ENCODE measurements at regions not wholly inside any gene's neighbourhood (a gene's known extent, or its start where the extent isn't known, plus 50 kb on each side); places are given as distances from the start of the nearest gene placed in this dataset.

DNA sequence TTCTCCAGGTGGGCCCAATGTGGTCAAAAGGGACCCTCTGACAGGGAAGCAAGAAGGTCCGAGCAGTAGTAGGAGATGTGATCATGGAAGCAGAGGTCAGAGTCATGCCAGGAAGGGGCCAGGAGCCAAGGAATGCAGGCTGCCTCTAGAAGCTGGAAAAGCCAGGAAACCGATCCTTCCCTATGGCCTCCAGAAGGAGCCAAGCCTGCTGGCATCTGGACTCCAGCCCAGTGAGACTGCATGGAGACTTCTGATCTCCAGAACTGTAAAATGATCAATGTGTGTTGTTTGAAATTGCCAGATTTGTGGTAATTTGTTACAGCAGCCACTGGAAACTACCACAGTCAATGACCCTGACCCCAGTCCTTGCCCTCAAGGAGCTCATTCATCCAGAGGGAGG, 56.8 kb upstream of the SPATA12 start:
- DNase-seq (ENCODE audit: low read depth in 2 of 2), result no peak
- no peak overlapping the region for H3K4me3 ChIP-seq (replicated peaks in 1 of 2; ENCODE audit: low read depth in 2 of 2, low read length in 2 of 2)
- TF ChIP-seq, protein P1, sequence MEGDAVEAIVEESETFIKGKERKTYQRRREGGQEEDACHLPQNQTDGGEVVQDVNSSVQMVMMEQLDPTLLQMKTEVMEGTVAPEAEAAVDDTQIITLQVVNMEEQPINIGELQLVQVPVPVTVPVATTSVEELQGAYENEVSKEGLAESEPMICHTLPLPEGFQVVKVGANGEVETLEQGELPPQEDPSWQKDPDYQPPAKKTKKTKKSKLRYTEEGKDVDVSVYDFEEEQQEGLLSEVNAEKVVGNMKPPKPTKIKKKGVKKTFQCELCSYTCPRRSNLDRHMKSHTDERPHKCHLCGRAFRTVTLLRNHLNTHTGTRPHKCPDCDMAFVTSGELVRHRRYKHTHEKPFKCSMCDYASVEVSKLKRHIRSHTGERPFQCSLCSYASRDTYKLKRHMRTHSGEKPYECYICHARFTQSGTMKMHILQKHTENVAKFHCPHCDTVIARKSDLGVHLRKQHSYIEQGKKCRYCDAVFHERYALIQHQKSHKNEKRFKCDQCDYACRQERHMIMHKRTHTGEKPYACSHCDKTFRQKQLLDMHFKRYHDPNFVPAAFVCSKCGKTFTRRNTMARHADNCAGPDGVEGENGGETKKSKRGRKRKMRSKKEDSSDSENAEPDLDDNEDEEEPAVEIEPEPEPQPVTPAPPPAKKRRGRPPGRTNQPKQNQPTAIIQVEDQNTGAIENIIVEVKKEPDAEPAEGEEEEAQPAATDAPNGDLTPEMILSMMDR (IDR thresholded peaks at IDR 0.05; ENCODE audit: low read depth, low read length), result no peak

DNA sequence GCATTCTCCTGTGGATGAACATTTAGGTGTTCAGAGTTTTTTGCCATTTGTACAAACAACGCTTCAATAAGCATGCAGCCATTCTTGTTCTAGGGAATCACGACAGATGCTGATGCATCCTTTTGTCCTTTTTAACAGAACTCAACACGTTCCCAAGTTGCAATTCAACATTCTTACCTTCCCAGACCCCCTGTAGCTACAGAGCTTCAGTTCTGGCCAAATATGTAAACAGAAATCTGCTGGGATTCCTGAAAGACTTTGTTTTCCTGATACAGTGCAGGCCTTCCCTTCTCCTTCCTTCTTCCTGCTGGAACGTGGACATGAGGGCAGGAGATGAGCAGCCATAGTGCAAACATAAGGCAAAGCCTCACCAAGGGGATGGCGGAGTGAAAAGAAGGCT, 59.1 kb upstream of the SPATA12 start:
- no peak for DNase-seq (ENCODE audit: low read depth in 2 of 2)
- TF ChIP-seq, protein P1 (IDR thresholded peaks at IDR 0.05; ENCODE audit: low read depth, low read length), result no peak
- H3K4me3 ChIP-seq (replicated peaks in 1 of 2; ENCODE audit: low read depth in 2 of 2, low read length in 2 of 2), result no peak overlapping the region

DNA sequence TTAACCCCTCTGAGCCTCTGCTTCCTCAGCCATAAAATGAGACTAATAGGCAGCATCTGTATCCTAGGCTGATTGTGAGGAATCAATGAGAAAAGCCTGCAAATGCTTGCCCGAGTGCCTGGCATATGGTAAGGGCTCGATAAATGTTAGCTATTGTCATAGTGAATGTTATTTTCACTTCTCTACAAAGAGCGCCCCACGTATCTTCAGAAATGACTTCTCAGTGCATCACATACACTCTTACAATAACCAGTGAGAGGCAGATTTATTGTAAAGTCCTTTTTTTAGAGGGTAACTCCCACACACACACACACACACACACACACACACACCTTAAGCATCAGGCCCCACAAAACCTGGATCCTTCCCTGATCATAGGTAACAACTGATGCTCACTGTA, 60.5 kb upstream of the SPATA12 start:
- no peak overlapping the region for H3K4me3 ChIP-seq (replicated peaks in 1 of 2; ENCODE audit: low read depth in 2 of 2, low read length in 2 of 2)
- TF ChIP-seq, protein P1 (IDR thresholded peaks at IDR 0.05; ENCODE audit: low read depth, low read length), result no peak
- DNase-seq (ENCODE audit: low read depth in 2 of 2), result no peak

DNA sequence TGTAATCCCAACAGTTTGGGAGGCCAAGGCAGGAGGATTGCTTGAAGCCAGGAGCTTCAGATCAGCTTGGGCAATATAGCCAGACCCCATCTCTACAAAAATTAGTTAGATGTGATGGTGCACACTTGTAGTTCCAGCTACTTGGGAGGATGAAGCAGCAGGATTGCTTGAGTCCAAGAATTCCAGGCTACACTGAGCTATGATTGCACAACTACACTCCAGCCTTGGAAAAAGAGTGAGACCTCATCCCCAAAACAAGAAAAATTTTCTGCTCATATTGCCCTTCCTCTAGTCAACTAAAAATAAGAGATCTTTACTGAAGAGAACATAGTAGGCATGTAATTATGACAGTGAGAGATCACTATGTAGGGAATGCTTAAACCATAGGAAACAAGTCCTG, 60.9 kb upstream of the SPATA12 start:
- peak in 1 of 2 donors; percentile 45 for DNase-seq (ENCODE audit: low read depth in 2 of 2)
- TF ChIP-seq, protein P1 (IDR thresholded peaks at IDR 0.05; ENCODE audit: low read depth, low read length), result no peak
- no peak overlapping the region for H3K4me3 ChIP-seq (replicated peaks in 1 of 2; ENCODE audit: low read depth in 2 of 2, low read length in 2 of 2)

DNA sequence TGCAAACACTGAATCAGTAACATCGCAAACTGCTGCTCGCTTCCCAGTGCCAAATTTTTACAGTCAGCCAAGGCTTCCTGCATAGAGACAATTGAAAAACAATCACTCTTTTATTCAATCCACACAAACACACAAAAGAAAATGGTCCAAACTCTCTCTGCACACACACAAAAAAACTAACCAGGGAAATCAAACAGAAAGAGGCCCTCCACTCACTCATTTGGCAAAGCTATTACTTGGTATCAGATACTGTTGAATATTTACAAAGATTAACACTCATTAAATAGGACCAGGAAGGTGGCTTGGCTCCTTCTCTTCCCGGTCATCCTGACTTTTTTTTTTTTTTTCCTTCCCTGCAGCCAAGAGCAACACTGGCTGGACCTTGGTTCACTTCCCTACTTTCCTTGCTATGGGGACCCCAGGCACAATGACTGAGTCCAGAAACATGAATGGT, 62.4 kb upstream of the SPATA12 start:
- TF ChIP-seq, protein P1 (IDR thresholded peaks at IDR 0.05; ENCODE audit: low read depth, low read length), result no peak

DNA sequence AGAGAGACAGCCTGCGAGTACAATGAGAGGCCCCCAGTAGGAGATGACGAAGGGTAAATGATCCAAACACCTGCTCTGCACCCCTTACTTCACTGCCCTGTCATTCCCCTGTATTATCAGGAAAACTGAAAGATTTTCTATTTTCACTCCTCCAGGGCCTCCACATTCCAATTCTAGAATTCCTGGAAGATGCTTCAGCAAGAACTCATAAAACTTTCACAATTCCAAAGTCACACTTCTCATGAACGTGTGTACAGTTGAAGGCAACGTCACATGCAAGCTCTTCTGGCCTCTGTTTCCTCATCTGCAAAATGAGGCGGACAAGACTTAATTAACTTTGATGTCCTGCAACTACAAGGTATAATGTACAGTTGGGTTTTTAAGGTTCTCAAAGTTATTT, 62.8 kb upstream of the SPATA12 start:
- TF ChIP-seq, protein P1 (IDR thresholded peaks at IDR 0.05; ENCODE audit: low read depth, low read length), result no peak
- peak overlapping the region in 1 of 2 donors; percentile 2 for H3K4me3 ChIP-seq (replicated peaks in 1 of 2; ENCODE audit: low read depth in 2 of 2, low read length in 2 of 2)
- DNase-seq (ENCODE audit: low read depth in 2 of 2), result peak in 1 of 2 donors; percentile 74

More for the DNA sequence above, 62.4 kb upstream of the SPATA12 start:
- H3K4me3 ChIP-seq (replicated peaks in 1 of 2; ENCODE audit: low read depth in 2 of 2, low read length in 2 of 2), result peak overlapping the region in 1 of 2 donors; percentile 2
- DNase-seq (ENCODE audit: low read depth in 2 of 2), result peak in 1 of 2 donors; percentile 40

DNA sequence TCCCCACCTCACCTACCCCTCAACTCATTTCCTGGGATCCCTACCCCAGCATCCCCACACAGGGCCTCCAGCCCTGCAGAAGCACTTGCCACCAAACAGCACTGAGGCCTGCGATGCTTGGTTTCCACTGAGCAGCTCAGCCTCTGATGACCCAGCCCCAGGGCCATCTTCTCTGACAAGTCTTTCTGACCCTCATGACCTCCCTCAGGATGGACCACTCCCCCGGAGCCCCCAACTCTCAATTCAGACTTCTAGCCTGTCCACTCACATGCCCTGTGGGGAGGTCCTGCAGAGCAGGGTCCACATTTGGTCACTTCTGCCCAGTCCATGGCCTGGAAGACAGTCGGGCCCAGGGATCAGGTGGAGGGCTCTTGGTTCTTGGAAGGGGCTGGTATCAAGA, 63.4 kb upstream of the SPATA12 start:
- H3K4me3 ChIP-seq (replicated peaks in 1 of 2; ENCODE audit: low read depth in 2 of 2, low read length in 2 of 2), result no peak overlapping the region
- no peak for DNase-seq (ENCODE audit: low read depth in 2 of 2)
- TF ChIP-seq, protein P1 (IDR thresholded peaks at IDR 0.05; ENCODE audit: low read depth, low read length), result no peak

Data from cardiac fibroblast (primary cell).